ENCODE measurements at regions not wholly inside any gene's neighbourhood (a gene's known extent, or its start where the extent isn't known, plus 50 kb on each side); places are given as distances from the start of the nearest gene placed in this dataset.

DNA sequence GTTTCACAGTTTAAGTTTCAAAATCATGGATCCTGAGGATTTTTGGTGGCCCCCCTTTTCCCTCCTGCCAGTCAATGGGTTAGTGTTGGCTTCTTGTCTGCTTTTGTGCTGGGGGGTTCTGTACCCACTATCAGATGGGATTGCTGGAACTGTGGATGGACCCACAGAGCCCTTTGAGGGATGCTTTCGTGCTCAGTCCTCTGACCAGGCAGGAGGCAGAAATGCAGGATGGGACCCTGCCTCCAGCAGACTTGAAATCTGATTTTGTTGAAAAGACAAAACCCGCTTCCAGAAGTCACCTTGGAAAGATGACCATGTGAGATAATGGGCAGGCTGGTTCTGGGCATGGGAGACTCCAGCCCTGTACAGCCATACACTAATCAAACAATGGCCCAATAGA, 408.9 kb downstream of the ZNF536 start:
- TF ChIP-seq, protein P1, sequence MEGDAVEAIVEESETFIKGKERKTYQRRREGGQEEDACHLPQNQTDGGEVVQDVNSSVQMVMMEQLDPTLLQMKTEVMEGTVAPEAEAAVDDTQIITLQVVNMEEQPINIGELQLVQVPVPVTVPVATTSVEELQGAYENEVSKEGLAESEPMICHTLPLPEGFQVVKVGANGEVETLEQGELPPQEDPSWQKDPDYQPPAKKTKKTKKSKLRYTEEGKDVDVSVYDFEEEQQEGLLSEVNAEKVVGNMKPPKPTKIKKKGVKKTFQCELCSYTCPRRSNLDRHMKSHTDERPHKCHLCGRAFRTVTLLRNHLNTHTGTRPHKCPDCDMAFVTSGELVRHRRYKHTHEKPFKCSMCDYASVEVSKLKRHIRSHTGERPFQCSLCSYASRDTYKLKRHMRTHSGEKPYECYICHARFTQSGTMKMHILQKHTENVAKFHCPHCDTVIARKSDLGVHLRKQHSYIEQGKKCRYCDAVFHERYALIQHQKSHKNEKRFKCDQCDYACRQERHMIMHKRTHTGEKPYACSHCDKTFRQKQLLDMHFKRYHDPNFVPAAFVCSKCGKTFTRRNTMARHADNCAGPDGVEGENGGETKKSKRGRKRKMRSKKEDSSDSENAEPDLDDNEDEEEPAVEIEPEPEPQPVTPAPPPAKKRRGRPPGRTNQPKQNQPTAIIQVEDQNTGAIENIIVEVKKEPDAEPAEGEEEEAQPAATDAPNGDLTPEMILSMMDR (IDR thresholded peaks at IDR 0.05): no peak
- no peak for TF ChIP-seq EZH2phosphoT487 (IDR thresholded peaks at IDR 0.05)

All from neural progenitor cell (in vitro differentiated cells).